WTC11 (cell line): ENCODE measurements at regions not wholly inside any gene's neighbourhood (a gene's known extent, or its start where the extent isn't known, plus 50 kb on each side); places are given as distances from the start of the nearest gene placed in this dataset.

ENCODE experiments used
- ATAC-seq: fragments of 200-7000 bp; cut with Tn5 transposase; 2 replicates; pipeline ENCODE4 v1.10.0; 2021; ENCODE audit warnings: mild to moderate bottlenecking, moderate library complexity
- CTCF ChIA-PET: fragments of 300-600 bp; sonication (Branson Sonifier 250); formaldehyde crosslinking; loops from one replicate; lab custom pipeline; 2021; ENCODE audit warnings: antibody characterized with exemption; lab: Charles Lee
- POLR2A ChIA-PET: fragments of 350-600 bp; sonication (Branson Sonifier 250); formaldehyde crosslinking; loops from one replicate; lab custom pipeline; 2021; ENCODE audit warnings: antibody characterized with exemption; lab: Charles Lee
- DNase-seq: peaks from one replicate; pipeline ENCODE4 v3.0.0; 2021; ENCODE audit warnings: low spot score
- H3K27ac Mint-ChIP-seq: 2 replicates; pipeline ENCODE4 v1.8.0; 2021; ENCODE audit warnings: mixed read lengths
- H3K27me3 Mint-ChIP-seq: 2 replicates; pipeline ENCODE4 v1.8.0; 2021; ENCODE audit warnings: low read depth, mild to moderate bottlenecking, moderate library complexity, mixed read lengths
- H3K36me3 Mint-ChIP-seq: 2 replicates; pipeline ENCODE4 v1.8.0; 2021; ENCODE audit warnings: mixed read lengths
- H3K4me1 Mint-ChIP-seq: 2 replicates; pipeline ENCODE4 v1.8.0; 2022; ENCODE audit warnings: mixed read lengths
- H3K4me3 Mint-ChIP-seq: 2 replicates; pipeline ENCODE4 v1.8.0; 2021; ENCODE audit warnings: mild to moderate bottlenecking, moderate library complexity, mixed read lengths
- H3K9me3 Mint-ChIP-seq: 2 replicates; pipeline ENCODE4 v1.8.0; 2021; ENCODE audit warnings: mixed read lengths
- CBFB ChIP-seq: sonication (generic); formaldehyde crosslinking; IDR thresholded peaks from 2 replicates; pipeline ENCODE4 v1.8.1; 2022; ENCODE audit warnings: mild to moderate bottlenecking, low read depth, missing genetic modification reagents
- FOXJ3 ChIP-seq: sonication (generic); formaldehyde crosslinking; IDR thresholded peaks from 2 replicates; pipeline ENCODE4 v1.9.0; 2021; ENCODE audit warnings: missing genetic modification reagents, mild to moderate bottlenecking, borderline replicate concordance
- FOXK1 ChIP-seq: sonication (generic); formaldehyde crosslinking; IDR thresholded peaks from 2 replicates; pipeline ENCODE4 v1.8.0; 2022; ENCODE audit warnings: mild to moderate bottlenecking, moderate library complexity, missing genetic modification reagents
- GTF2I ChIP-seq: fragments of 250-450 bp; sonication (Bioruptor Pico); conservative IDR thresholded peaks from 2 replicates; pipeline ENCODE4 v1.4.0; 2021; ENCODE audit warnings: mild to moderate bottlenecking
- IRF2 ChIP-seq: sonication (generic); formaldehyde crosslinking; IDR thresholded peaks from 2 replicates; pipeline ENCODE4 v1.8.0; 2022; ENCODE audit warnings: low read depth, missing genetic modification reagents, borderline replicate concordance
- NR2C2 ChIP-seq: sonication (generic); formaldehyde crosslinking; IDR thresholded peaks from 2 replicates; pipeline ENCODE4 v1.8.0; 2022; ENCODE audit warnings: mild to moderate bottlenecking, missing genetic modification reagents
- SMAD3 ChIP-seq: sonication (generic); formaldehyde crosslinking; IDR thresholded peaks from 2 replicates; pipeline ENCODE4 v1.8.0; 2022; ENCODE audit warnings: missing genetic modification reagents, mild to moderate bottlenecking, borderline replicate concordance
- SOX15 ChIP-seq: fragments of 250-450 bp; sonication (Bioruptor Pico); IDR thresholded peaks from 2 replicates; pipeline ENCODE4 v1.9.0; 2021; ENCODE audit warnings: mild to moderate bottlenecking
- TCF7 ChIP-seq: sonication (generic); formaldehyde crosslinking; IDR thresholded peaks from 2 replicates; pipeline ENCODE4 v1.8.0; 2022; ENCODE audit warnings: mild to moderate bottlenecking, low read depth, missing genetic modification reagents, moderate library complexity
- TP53 ChIP-seq: sonication (generic); formaldehyde crosslinking; IDR thresholded peaks from 2 replicates; pipeline ENCODE4 v1.8.1; 2023; ENCODE audit warnings: mild to moderate bottlenecking, missing genetic modification reagents
- ZNF121 ChIP-seq: sonication (generic); formaldehyde crosslinking; IDR thresholded peaks from 2 replicates; pipeline ENCODE4 v1.8.0; 2023; ENCODE audit warnings: missing genetic modification reagents
- ZNF138 ChIP-seq: sonication (generic); formaldehyde crosslinking; conservative IDR thresholded peaks from 2 replicates; pipeline ENCODE4 v1.8.1; 2022; ENCODE audit warnings: mild to moderate bottlenecking, moderate library complexity, missing genetic modification reagents
- ZNF232 ChIP-seq: sonication (generic); formaldehyde crosslinking; IDR thresholded peaks from 2 replicates; pipeline ENCODE4 v1.8.0; 2022; ENCODE audit warnings: mild to moderate bottlenecking, missing genetic modification reagents
- ZNF317 ChIP-seq: sonication (generic); formaldehyde crosslinking; IDR thresholded peaks from 2 replicates; pipeline ENCODE4 v1.8.1; 2023; ENCODE audit warnings: low read depth, mild to moderate bottlenecking, moderate library complexity, missing genetic modification reagents, borderline replicate concordance
- ZNF416 ChIP-seq: fragments of 250-450 bp; sonication (Bioruptor Pico); IDR thresholded peaks from 2 replicates; pipeline ENCODE4 v1.9.0; 2021; ENCODE audit warnings: mild to moderate bottlenecking, inconsistent platforms
- TF ChIP-seq, protein P1 (sequence below): sonication (generic); formaldehyde crosslinking; IDR thresholded peaks from 2 replicates; pipeline ENCODE4 v1.8.1; 2022; ENCODE audit warnings: missing genetic modification reagents, borderline replicate concordance
- TF ChIP-seq, protein P2 (sequence below): sonication (generic); formaldehyde crosslinking; IDR thresholded peaks from 2 replicates; pipeline ENCODE4 v1.8.1; 2022; ENCODE audit warnings: mild to moderate bottlenecking, missing genetic modification reagents, moderate library complexity, borderline replicate concordance
- TF ChIP-seq, protein P3 (sequence below): sonication (generic); formaldehyde crosslinking; IDR thresholded peaks from 2 replicates; pipeline ENCODE4 v1.8.0; 2022; ENCODE audit warnings: mild to moderate bottlenecking, missing genetic modification reagents
- TF ChIP-seq, protein P4 (sequence below): sonication (generic); formaldehyde crosslinking; IDR thresholded peaks from 2 replicates; pipeline ENCODE4 v1.8.1; 2023; ENCODE audit warnings: mild to moderate bottlenecking, moderate library complexity, missing genetic modification reagents
- TF ChIP-seq, protein P5 (sequence below): sonication (generic); formaldehyde crosslinking; IDR thresholded peaks from 2 replicates; pipeline ENCODE4 v1.8.1; 2023; ENCODE audit warnings: mild to moderate bottlenecking, missing genetic modification reagents, moderate library complexity
- TF ChIP-seq, protein P6 (sequence below): sonication (generic); formaldehyde crosslinking; IDR thresholded peaks from 2 replicates; pipeline ENCODE4 v1.8.0; 2023; ENCODE audit warnings: mild to moderate bottlenecking, missing genetic modification reagents
- TF ChIP-seq, protein P7 (sequence below): fragments of 250-450 bp; sonication (Bioruptor Pico); IDR thresholded peaks from 2 replicates; pipeline ENCODE4 v1.9.0; 2021; ENCODE audit warnings: moderate library complexity, mild to moderate bottlenecking, inconsistent platforms, borderline replicate concordance
- TF ChIP-seq, protein P8 (sequence below): fragments of 250-450 bp; sonication (Bioruptor Pico); conservative IDR thresholded peaks from 2 replicates; pipeline ENCODE4 v1.9.0; 2021; ENCODE audit warnings: mild to moderate bottlenecking

DNA sequence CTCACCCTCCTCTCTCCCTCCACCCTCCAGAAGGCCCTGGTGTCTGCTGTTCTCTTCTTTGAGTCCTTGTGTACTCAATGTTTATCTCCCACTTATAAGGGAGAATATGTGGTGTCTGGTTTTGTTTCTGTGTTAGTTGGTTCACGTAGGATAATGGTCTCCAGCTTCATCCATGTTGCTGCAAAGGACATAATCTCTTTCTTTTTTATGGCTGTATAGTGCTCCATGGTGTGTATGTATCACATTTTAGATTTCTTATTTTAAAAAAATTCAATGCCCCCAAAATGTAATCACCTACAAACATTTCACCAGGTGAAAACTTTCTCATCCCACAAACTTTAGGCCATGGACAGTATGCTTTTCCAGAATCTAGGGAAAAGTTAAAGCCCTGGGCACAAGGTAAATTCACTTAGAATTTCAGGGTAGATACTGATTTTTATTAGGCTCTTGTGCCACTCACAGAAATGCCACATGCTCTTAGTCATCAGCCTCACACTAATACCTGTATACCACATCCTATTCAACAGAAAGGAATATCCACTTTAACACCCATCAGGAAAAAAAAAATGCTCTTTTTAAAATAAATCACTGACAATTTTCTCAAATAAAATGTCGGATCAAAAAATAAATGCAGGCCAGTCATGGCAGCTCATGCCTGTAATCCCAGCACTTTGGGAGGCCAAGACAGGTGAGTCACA is 104.8 kb upstream of the ENPP6 start:
- no peak for TF ChIP-seq SMAD3 (CRISPR knock-in tag)
- no peak for TF ChIP-seq ZNF317 (CRISPR knock-in tag)
- TF ChIP-seq, protein P1, sequence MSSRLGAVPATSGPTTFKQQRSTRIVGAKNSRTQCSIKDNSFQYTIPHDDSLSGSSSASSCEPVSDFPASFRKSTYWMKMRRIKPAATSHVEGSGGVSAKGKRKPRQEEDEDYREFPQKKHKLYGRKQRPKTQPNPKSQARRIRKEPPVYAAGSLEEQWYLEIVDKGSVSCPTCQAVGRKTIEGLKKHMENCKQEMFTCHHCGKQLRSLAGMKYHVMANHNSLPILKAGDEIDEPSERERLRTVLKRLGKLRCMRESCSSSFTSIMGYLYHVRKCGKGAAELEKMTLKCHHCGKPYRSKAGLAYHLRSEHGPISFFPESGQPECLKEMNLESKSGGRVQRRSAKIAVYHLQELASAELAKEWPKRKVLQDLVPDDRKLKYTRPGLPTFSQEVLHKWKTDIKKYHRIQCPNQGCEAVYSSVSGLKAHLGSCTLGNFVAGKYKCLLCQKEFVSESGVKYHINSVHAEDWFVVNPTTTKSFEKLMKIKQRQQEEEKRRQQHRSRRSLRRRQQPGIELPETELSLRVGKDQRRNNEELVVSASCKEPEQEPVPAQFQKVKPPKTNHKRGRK: no peak
- TF ChIP-seq IRF2 (CRISPR knock-in tag): no peak
- no peak for TF ChIP-seq GTF2I
- TF ChIP-seq, protein P2, sequence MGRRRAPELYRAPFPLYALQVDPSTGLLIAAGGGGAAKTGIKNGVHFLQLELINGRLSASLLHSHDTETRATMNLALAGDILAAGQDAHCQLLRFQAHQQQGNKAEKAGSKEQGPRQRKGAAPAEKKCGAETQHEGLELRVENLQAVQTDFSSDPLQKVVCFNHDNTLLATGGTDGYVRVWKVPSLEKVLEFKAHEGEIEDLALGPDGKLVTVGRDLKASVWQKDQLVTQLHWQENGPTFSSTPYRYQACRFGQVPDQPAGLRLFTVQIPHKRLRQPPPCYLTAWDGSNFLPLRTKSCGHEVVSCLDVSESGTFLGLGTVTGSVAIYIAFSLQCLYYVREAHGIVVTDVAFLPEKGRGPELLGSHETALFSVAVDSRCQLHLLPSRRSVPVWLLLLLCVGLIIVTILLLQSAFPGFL (CRISPR knock-in tag): no peak
- TF ChIP-seq ZNF121 (CRISPR knock-in tag): no peak
- TF ChIP-seq, protein P3, sequence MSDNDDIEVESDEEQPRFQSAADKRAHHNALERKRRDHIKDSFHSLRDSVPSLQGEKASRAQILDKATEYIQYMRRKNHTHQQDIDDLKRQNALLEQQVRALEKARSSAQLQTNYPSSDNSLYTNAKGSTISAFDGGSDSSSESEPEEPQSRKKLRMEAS (CRISPR knock-in tag): no peak
- TF ChIP-seq, protein P4, sequence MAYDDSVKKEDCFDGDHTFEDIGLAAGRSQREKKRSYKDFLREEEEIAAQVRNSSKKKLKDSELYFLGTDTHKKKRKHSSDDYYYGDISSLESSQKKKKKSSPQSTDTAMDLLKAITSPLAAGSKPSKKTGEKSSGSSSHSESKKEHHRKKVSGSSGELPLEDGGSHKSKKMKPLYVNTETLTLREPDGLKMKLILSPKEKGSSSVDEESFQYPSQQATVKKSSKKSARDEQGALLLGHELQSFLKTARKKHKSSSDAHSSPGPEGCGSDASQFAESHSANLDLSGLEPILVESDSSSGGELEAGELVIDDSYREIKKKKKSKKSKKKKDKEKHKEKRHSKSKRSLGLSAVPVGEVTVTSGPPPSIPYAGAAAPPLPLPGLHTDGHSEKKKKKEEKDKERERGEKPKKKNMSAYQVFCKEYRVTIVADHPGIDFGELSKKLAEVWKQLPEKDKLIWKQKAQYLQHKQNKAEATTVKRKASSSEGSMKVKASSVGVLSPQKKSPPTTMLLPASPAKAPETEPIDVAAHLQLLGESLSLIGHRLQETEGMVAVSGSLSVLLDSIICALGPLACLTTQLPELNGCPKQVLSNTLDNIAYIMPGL (CRISPR knock-in tag): no peak
- TF ChIP-seq ZNF232 (CRISPR knock-in tag): no peak
- no peak for TF ChIP-seq ZNF138 (CRISPR knock-in tag)
- TF ChIP-seq, protein P5, sequence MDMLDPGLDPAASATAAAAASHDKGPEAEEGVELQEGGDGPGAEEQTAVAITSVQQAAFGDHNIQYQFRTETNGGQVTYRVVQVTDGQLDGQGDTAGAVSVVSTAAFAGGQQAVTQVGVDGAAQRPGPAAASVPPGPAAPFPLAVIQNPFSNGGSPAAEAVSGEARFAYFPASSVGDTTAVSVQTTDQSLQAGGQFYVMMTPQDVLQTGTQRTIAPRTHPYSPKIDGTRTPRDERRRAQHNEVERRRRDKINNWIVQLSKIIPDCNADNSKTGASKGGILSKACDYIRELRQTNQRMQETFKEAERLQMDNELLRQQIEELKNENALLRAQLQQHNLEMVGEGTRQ: no peak
- TF ChIP-seq, protein P6, sequence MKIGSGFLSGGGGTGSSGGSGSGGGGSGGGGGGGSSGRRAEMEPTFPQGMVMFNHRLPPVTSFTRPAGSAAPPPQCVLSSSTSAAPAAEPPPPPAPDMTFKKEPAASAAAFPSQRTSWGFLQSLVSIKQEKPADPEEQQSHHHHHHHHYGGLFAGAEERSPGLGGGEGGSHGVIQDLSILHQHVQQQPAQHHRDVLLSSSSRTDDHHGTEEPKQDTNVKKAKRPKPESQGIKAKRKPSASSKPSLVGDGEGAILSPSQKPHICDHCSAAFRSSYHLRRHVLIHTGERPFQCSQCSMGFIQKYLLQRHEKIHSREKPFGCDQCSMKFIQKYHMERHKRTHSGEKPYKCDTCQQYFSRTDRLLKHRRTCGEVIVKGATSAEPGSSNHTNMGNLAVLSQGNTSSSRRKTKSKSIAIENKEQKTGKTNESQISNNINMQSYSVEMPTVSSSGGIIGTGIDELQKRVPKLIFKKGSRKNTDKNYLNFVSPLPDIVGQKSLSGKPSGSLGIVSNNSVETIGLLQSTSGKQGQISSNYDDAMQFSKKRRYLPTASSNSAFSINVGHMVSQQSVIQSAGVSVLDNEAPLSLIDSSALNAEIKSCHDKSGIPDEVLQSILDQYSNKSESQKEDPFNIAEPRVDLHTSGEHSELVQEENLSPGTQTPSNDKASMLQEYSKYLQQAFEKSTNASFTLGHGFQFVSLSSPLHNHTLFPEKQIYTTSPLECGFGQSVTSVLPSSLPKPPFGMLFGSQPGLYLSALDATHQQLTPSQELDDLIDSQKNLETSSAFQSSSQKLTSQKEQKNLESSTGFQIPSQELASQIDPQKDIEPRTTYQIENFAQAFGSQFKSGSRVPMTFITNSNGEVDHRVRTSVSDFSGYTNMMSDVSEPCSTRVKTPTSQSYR (CRISPR knock-in tag): no peak
- TF ChIP-seq, protein P7, sequence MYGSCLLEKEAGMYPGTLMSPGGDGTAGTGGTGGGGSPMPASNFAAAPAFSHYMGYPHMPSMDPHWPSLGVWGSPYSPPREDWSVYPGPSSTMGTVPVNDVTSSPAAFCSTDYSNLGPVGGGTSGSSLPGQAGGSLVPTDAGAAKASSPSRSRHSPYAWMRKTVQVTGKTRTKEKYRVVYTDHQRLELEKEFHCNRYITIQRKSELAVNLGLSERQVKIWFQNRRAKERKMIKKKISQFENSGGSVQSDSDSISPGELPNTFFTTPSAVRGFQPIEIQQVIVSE (CRISPR knock-in tag): no peak
- DNase-seq: no peak
- Mint-ChIP-seq H3K4me3 (no peak overlapping the region), H3K4me1 (peaks cover 7% of the 10 kb centered on the region), H3K9me3 (peaks cover 20% of the 10 kb centered on the region), H3K36me3 (peaks cover 15% of the 10 kb centered on the region), H3K27ac (no peak overlapping the region), H3K27me3 (peaks cover 3% of the 10 kb centered on the region; the same call in 1 of the 2 replicates)
- CTCF ChIA-PET: no interaction called here
- no peak for ATAC-seq
- POLR2A ChIA-PET: interaction anchor here (0.7 kb wide), 1 partner anchor 67 kb away, joined by 6 read pairs; no protein-coding TSS in a partner anchor

DNA sequence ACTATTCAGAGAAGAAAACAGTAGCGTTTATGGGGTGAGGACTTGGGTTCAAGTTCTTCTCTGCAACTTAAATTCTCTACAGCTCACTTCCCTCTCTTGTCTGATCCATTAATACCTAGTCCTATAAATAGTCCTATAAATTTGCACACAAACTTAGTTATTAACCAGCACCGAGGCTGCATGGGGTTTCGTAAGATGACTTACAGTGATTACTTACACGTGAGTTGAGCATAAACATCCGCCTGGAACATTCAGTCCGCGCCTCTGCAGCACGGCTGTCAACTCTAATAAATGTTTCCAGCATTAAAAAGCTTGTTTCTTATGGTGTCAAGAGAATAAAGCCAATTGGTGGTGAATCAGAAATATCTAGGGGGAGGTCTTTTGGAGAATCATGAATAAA is 103.0 kb upstream of the ENPP6 start:
- H3K9me3 Mint-ChIP-seq: peaks cover 13% of the 10 kb centered on the region
- ChIA-PET POLR2A (no interaction called here), CTCF (no interaction called here)
- DNase-seq (no peak), ATAC-seq (no peak)
- 0 out of 2 replicates have a peak, but pooled peaks cover 3% of the 10 kb centered on the region for H3K4me1 Mint-ChIP-seq
- no peak overlapping the region for H3K27ac Mint-ChIP-seq
- peaks cover 9% of the 10 kb centered on the region for H3K36me3 Mint-ChIP-seq
- TF ChIP-seq, protein P3 (CRISPR knock-in tag): no peak
- no peak for TF ChIP-seq TP53 (CRISPR knock-in tag)
- no peak for TF ChIP-seq TCF7 (CRISPR knock-in tag)
- TF ChIP-seq NR2C2 (CRISPR knock-in tag): no peak
- no peak for TF ChIP-seq FOXK1 (CRISPR knock-in tag)
- TF ChIP-seq ZNF416 (CRISPR knock-in tag): no peak
- no peak for TF ChIP-seq CBFB
- TF ChIP-seq FOXJ3 (CRISPR knock-in tag): no peak
- TF ChIP-seq, protein P8, sequence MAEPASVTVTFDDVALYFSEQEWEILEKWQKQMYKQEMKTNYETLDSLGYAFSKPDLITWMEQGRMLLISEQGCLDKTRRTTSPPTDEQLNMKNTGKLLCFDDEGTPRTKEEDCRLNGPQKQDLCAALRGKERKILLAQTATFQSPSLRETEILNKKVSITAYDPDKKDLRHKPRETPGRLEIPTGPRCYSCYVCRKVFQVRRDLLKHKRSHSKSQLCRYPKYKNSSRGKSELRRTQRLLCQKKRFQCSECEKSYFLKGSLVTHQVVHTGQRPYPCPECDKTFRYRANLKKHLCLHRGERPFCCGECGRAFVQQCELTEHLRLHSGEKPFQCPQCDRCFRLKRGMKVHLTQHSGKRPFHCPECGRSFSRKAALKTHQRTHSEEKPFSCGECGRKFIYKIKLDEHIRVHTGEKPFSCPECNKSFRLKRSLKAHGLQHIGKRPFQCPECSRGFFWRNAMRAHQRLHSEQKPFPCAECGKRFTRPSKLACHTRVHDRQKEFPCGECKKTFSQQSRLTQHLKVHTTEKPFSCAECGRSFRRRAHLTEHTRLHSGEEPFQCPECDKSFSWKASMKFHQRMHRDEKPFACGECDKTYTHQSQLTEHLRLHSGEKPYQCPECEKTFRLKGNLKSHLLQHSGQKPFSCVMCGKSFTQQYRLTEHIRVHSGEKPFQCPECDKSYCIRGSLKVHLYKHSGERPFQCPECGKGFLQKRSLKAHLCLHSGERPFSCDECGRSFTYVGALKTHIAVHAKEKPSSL (CRISPR knock-in tag): no peak
- TF ChIP-seq SMAD3 (CRISPR knock-in tag): no peak
- TF ChIP-seq SOX15: no peak
- no peak overlapping the region for H3K4me3 Mint-ChIP-seq
- no peaks in the 10 kb centered on the region; the same call in 1 of the 2 replicates for H3K27me3 Mint-ChIP-seq
